NCI-H1048 (cell line): ENCODE measurements at regions not wholly inside any gene's neighbourhood (a gene's known extent, or its start where the extent isn't known, plus 50 kb on each side); places are given as distances from the start of the nearest gene placed in this dataset.
"Not testable (repeated sequence)": the region's sequence is repeated elsewhere in the genome, so short reads cannot be mapped to it uniquely, and the experiment has no call there.

Experiments used
- DNase-seq: peaks from one replicate; lab custom pipeline; 2025; lab: John Stamatoyannopoulos, UW

- not testable (repeated sequence) for DNase-seq
Measured at GRCh38 chr6:125591796-125592195, 157.6 kb upstream of the HEY2 start.

- no peak for DNase-seq
Measured at GRCh38 chr6:125593746-125594145, 155.7 kb upstream of the HEY2 start.

DNA sequence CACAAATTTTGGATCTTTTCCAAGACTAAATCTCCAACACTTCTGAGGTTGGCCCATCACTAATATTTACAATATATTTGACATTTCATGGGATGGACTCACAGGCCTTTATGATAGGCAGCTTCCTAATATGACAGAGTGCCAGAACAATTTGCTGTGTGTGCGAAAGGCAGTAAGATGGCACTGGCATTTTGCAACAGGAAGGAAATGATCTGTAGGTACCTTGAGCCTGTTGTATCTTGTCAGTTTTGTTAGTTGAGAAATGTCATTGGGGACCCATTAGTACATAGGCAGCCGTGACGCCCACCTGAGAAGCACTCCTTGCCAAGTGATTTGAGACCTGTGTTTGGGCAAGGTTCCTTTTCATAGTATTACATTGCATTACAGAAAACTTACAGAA, 153.4 kb upstream of the HEY2 start:
- no peak for DNase-seq

- DNase-seq: no peak
Measured at GRCh38 chr6:125597411-125598253, 151.8 kb upstream of the HEY2 start.

- no peak for DNase-seq
Measured at GRCh38 chr6:125598422-125598821, 151.0 kb upstream of the HEY2 start.

- no peak for DNase-seq
Measured at GRCh38 chr6:125604257-125604656, 145.2 kb upstream of the HEY2 start.

- DNase-seq: no peak
Measured at GRCh38 chr6:125611573-125612344, 137.7 kb upstream of the HEY2 start.

GRCh38 chr6:125612345-125612846, 137.0 kb upstream of the HEY2 start:
- no peak for DNase-seq

DNA sequence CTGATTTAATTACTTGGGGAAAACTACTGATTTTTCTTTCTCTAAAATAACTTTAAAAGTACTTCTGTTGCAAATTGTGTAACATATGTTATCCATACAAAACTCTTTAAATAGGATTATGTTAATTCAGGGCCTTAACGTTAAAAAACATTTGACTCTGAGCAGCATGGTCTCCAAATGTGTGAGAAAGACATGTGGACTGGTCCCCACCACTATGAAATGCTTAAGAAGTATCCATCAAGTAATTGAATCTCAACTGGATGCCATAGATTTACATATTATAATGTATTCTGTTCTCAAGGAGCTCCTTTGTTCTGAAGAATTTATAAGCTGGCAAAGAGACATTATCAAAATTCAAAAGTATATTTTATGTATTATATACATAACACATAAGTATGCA, 130.8 kb upstream of the HEY2 start:
- DNase-seq: no peak

- no peak for DNase-seq
Measured at GRCh38 chr6:125623085-125623484, 126.3 kb upstream of the HEY2 start.

DNA sequence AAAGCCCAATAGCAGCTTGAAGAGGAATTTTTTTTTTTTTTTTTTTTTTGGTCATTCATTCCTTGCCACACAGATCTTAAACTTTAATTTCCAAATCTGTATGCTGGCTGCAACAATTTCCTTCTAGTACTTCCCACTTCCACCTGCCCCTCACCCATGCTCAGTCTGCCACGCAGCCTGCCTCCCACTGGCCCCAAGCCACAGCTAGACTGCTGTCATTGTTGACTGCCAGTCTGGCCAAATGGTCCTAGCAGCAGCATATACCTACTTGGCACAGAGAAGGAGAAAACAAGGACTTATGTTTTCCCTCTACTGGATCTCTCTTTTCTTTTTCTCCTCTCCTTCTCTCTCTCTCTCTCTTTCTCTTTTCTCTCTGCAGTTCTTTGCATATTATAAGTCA, 118.3 kb upstream of the HEY2 start:
- DNase-seq: no peak

- not testable (repeated sequence) for DNase-seq
Measured at GRCh38 chr6:125636011-125636410, 113.4 kb upstream of the HEY2 start.

- DNase-seq: no peak
Measured at GRCh38 chr6:125636671-125637070, 112.8 kb upstream of the HEY2 start.

- DNase-seq: no peak
Measured at GRCh38 chr6:125637207-125637606, 112.2 kb upstream of the HEY2 start.

DNA sequence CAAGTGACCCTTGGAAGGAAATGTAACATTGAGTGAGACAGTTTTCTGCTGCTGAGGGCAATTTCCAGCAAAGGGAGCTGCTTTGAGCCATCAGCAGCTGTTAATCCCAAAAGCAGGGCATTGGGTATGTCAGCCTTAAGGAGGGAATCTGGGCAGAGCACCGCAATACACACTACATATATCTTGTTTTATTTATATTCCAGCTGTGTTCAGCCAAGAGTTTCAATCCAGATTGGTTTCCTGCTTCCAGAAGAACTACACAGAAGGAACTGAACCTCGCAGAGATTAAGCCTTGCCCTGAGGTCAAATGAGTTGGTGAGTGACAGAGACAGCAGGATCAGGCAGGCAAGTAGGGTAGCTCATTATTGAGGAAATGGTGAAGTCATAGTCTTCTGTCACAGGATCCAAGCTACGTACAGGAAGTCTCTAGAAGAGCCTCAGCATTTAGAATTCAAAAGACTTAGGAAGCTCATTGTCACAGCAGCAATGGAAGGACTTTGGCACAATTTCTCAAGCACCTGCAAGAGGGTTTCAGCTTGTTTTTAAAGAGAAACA, 109.9 kb upstream of the HEY2 start:
- DNase-seq: no peak

- no peak for DNase-seq
Measured at GRCh38 chr6:125640441-125641150, 108.8 kb upstream of the HEY2 start.

DNA sequence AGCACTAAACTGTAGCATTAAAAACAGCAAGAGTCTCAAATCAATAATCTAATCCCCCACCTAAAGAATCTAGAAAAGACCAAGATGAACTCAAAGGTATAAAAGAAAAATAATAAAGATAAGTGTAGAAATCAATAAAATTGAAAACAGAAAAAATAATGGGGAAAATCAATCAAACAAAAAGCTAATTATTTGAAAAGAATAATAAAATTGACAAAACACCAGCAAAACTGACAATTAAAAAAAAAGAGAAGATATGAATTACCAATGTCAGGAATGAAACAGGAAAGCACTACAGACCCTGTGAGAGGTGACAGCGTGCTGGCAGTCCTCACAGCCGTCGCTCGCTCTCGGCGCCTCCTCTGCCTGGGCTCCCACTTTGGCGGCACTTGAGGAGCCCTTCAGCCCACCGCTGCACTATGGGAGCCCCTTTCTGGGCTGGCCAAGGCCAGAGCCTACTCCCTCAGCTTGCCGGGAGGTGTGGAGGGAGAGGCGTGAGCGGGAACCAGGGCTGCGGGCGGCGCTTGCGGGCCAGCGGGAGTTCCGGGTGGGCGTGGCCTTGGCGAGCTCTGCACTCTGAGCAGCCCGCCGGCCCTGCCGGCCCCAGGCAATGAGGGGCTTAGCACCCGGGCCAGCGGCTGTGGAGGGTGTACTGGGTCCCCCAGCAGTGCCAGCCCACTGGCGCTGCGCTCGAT, 105.3 kb upstream of the HEY2 start:
- DNase-seq: not testable (repeated sequence)

GRCh38 chr6:125647391-125647790, 102.0 kb upstream of the HEY2 start:
- DNase-seq: no peak

- DNase-seq: not testable (repeated sequence)
Measured at GRCh38 chr6:125653752-125654151, 95.7 kb upstream of the HEY2 start.

GRCh38 chr6:125655511-125655910, 93.9 kb upstream of the HEY2 start:
- DNase-seq: no peak

- DNase-seq: no peak
Measured at GRCh38 chr6:125656287-125656870, 93.1 kb upstream of the HEY2 start.
